HG03159 (cell line): ENCODE measurements at regions not wholly inside any gene's neighbourhood (a gene's known extent, or its start where the extent isn't known, plus 50 kb on each side); places are given as distances from the start of the nearest gene placed in this dataset.

Experiments used
- ATAC-seq: cut with Tn5 transposase; IDR thresholded peaks from one replicate; pipeline ENCODE4 v1.9.1; 2021; ENCODE audit warnings: mild to moderate bottlenecking, moderate library complexity; ENCODE audit not compliant: unreplicated experiment

- no peak for ATAC-seq
Observed at GRCh38 chr22:47474895-47475294, 712.4 kb downstream of the TBC1D22A start.

- ATAC-seq = no peak
Observed at GRCh38 chr22:47474464-47474863, 712.0 kb downstream of the TBC1D22A start.

- no peak for ATAC-seq
Observed at GRCh38 chr22:47472636-47473035, 710.2 kb downstream of the TBC1D22A start.

- no peak for ATAC-seq
Observed at GRCh38 chr22:47471406-47471805, 709.0 kb downstream of the TBC1D22A start.

GRCh38 chr22:47465809-47466208, 703.4 kb downstream of the TBC1D22A start:
- no peak for ATAC-seq

- no peak for ATAC-seq
Observed at GRCh38 chr22:47465222-47465621, 702.8 kb downstream of the TBC1D22A start.

GRCh38 chr22:47463220-47463619, 700.8 kb downstream of the TBC1D22A start:
- ATAC-seq = no peak

GRCh38 chr22:47460861-47461260, 698.4 kb downstream of the TBC1D22A start:
- ATAC-seq = no peak

GRCh38 chr22:47460176-47460575, 697.7 kb downstream of the TBC1D22A start:
- ATAC-seq = no peak

- ATAC-seq = no peak
Observed at GRCh38 chr22:47458348-47458747, 695.9 kb downstream of the TBC1D22A start.

- no peak for ATAC-seq
Observed at GRCh38 chr22:47457509-47458300, 695.3 kb downstream of the TBC1D22A start.

GRCh38 chr22:47457021-47457420, 694.6 kb downstream of the TBC1D22A start:
- ATAC-seq = no peak

GRCh38 chr22:47456031-47456430, 693.6 kb downstream of the TBC1D22A start:
- ATAC-seq = no peak

GRCh38 chr22:47453049-47453448, 690.6 kb downstream of the TBC1D22A start:
- ATAC-seq = no peak

GRCh38 chr22:47452184-47452583, 689.7 kb downstream of the TBC1D22A start:
- ATAC-seq = no peak

GRCh38 chr22:47450876-47451475, 688.5 kb downstream of the TBC1D22A start:
- no peak for ATAC-seq

- ATAC-seq = no peak
Observed at GRCh38 chr22:47449508-47450270, 687.2 kb downstream of the TBC1D22A start.

- no peak for ATAC-seq
Observed at GRCh38 chr22:47448231-47449223, 686.1 kb downstream of the TBC1D22A start.

- ATAC-seq = no peak
Observed at GRCh38 chr22:47446821-47447810, 684.7 kb downstream of the TBC1D22A start.
